ENCODE measurements at regions not wholly inside any gene's neighbourhood (a gene's known extent, or its start where the extent isn't known, plus 50 kb on each side); places are given as distances from the start of the nearest gene placed in this dataset.

- no peak for TF ChIP-seq EZH2 (IDR thresholded peaks at IDR 0.05; ENCODE audit: insufficient read depth, low read length)
- TF ChIP-seq, protein P1, sequence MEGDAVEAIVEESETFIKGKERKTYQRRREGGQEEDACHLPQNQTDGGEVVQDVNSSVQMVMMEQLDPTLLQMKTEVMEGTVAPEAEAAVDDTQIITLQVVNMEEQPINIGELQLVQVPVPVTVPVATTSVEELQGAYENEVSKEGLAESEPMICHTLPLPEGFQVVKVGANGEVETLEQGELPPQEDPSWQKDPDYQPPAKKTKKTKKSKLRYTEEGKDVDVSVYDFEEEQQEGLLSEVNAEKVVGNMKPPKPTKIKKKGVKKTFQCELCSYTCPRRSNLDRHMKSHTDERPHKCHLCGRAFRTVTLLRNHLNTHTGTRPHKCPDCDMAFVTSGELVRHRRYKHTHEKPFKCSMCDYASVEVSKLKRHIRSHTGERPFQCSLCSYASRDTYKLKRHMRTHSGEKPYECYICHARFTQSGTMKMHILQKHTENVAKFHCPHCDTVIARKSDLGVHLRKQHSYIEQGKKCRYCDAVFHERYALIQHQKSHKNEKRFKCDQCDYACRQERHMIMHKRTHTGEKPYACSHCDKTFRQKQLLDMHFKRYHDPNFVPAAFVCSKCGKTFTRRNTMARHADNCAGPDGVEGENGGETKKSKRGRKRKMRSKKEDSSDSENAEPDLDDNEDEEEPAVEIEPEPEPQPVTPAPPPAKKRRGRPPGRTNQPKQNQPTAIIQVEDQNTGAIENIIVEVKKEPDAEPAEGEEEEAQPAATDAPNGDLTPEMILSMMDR (IDR thresholded peaks at IDR 0.05; ENCODE audit: insufficient read depth, low read depth, low read length): no peak
These were observed 274.0 kb upstream of the SPRED2 start for GRCh38 chr2:65706411-65706810.
